Osteocyte (in vitro differentiated cells): ENCODE measurements at regions not wholly inside any gene's neighbourhood (a gene's known extent, or its start where the extent isn't known, plus 50 kb on each side); places are given as distances from the start of the nearest gene placed in this dataset.

Experiments used
- DNase-seq: peaks from one replicate; pipeline ENCODE4 v3.0.0; 2021; ENCODE audit warnings: mixed read lengths; ENCODE audit not compliant: unreplicated experiment; ENCODE audit errors: extremely low spot score
- H3K27ac Mint-ChIP-seq: one replicate; pipeline ENCODE4 v1.8.0; 2021; ENCODE audit warnings: mild to moderate bottlenecking, mixed read lengths; ENCODE audit not compliant: unreplicated experiment
- H3K27me3 Mint-ChIP-seq: one replicate; pipeline ENCODE4 v1.8.0; 2021; ENCODE audit warnings: mixed read lengths; ENCODE audit not compliant: unreplicated experiment
- H3K36me3 Mint-ChIP-seq: one replicate; pipeline ENCODE4 v1.8.0; 2021; ENCODE audit warnings: mixed read lengths; ENCODE audit not compliant: unreplicated experiment
- H3K4me1 Mint-ChIP-seq: one replicate; pipeline ENCODE4 v1.8.0; 2021; ENCODE audit warnings: mixed read lengths; ENCODE audit not compliant: unreplicated experiment
- H3K4me3 Mint-ChIP-seq: one replicate; pipeline ENCODE4 v1.8.0; 2021; ENCODE audit warnings: mild to moderate bottlenecking, moderate library complexity, mixed read lengths; ENCODE audit not compliant: unreplicated experiment
- H3K9me3 Mint-ChIP-seq: one replicate; pipeline ENCODE4 v1.8.0; 2021; ENCODE audit warnings: mixed read lengths; ENCODE audit not compliant: unreplicated experiment
- TF ChIP-seq, protein P1 (sequence below): fragments of 200-600 bp; sonication (generic); IDR thresholded peaks from 2 replicates; pipeline ENCODE4 v1.5.0; 2021; ENCODE audit warnings: antibody characterized with exemption, mild to moderate bottlenecking, moderate library complexity

GRCh38 chr2:204261846-204262245, 283.4 kb upstream of the PARD3B start:
- Mint-ChIP-seq H3K27me3 (peaks cover 22% of the 10 kb centered on the region), H3K27ac (no peak overlapping the region), H3K9me3 (no peaks in the 10 kb centered on the region), H3K4me3 (no peak overlapping the region), H3K4me1 (peaks cover 11% of the 10 kb centered on the region), H3K36me3 (no peaks in the 10 kb centered on the region)
- TF ChIP-seq, protein P1, sequence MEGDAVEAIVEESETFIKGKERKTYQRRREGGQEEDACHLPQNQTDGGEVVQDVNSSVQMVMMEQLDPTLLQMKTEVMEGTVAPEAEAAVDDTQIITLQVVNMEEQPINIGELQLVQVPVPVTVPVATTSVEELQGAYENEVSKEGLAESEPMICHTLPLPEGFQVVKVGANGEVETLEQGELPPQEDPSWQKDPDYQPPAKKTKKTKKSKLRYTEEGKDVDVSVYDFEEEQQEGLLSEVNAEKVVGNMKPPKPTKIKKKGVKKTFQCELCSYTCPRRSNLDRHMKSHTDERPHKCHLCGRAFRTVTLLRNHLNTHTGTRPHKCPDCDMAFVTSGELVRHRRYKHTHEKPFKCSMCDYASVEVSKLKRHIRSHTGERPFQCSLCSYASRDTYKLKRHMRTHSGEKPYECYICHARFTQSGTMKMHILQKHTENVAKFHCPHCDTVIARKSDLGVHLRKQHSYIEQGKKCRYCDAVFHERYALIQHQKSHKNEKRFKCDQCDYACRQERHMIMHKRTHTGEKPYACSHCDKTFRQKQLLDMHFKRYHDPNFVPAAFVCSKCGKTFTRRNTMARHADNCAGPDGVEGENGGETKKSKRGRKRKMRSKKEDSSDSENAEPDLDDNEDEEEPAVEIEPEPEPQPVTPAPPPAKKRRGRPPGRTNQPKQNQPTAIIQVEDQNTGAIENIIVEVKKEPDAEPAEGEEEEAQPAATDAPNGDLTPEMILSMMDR: no peak
- no peak for DNase-seq

- H3K27me3 Mint-ChIP-seq: peaks cover 23% of the 10 kb centered on the region
- H3K36me3 Mint-ChIP-seq: no peaks in the 10 kb centered on the region
- TF ChIP-seq, protein P1: no peak
- H3K27ac Mint-ChIP-seq: no peak overlapping the region
- DNase-seq: no peak
- H3K4me1 Mint-ChIP-seq: peaks cover 7% of the 10 kb centered on the region
- no peaks in the 10 kb centered on the region for H3K9me3 Mint-ChIP-seq
- no peak overlapping the region for H3K4me3 Mint-ChIP-seq
Measured at GRCh38 chr2:204264085-204264553, 281.2 kb upstream of the PARD3B start.

DNA sequence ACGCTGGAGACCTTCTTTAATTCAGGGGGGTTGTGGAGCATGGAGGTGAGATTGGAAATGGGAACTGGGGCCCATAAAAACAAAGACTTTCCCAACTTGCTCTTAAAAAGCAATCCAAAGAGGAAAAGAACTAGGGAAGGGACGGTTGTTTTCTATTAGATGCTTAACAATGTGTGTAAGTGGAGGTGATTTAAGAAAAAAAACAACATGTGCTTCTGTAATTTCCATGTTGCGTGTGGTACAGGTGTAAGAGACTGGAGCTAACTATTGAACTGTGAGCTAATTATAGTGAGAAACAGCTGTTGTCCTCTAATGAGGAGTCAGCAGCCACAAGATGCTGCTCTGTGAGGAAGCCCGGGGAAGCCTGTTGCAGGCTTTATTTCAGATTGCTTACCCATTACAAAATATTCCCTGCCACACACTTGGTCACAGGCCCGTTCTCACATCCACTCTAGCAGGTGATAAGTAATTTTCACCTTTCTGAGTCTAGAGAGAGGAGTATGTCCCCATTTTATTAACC, 280.6 kb upstream of the PARD3B start:
- no peak overlapping the region for H3K27ac Mint-ChIP-seq
- H3K27me3 Mint-ChIP-seq: peaks cover 18% of the 10 kb centered on the region
- H3K4me1 Mint-ChIP-seq: peaks cover 7% of the 10 kb centered on the region
- TF ChIP-seq, protein P1: no peak
- DNase-seq: no peak
- H3K9me3 Mint-ChIP-seq: no peaks in the 10 kb centered on the region
- H3K4me3 Mint-ChIP-seq: no peak overlapping the region
- H3K36me3 Mint-ChIP-seq: no peaks in the 10 kb centered on the region

DNA sequence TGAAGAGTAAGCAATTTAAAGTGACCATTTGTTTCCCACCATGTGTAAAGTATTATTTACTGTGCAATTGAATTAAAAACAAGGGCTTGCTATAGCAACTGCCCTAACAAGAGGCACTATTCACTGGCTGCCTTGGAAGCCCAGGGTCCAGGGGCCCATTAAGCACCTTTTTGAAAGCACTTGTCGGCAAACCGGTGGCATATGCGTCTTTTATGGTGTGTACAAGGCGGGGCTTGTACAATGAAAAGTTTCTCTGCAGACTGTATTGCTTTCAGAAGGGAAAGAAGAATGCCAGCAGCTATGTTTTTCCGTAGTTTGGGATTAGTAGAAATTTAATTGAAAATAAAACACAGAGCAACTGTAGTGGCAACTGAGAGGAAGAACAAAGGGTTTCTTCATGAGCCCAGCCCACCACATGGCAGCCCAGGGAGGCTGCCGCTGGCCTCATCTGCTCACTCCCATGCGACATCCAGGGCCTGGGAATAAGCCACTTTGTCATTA, 279.5 kb upstream of the PARD3B start:
- Mint-ChIP-seq H3K27ac (no peak overlapping the region), H3K27me3 (peaks cover 17% of the 10 kb centered on the region), H3K4me1 (no peaks in the 10 kb centered on the region), H3K36me3 (no peaks in the 10 kb centered on the region), H3K4me3 (no peak overlapping the region), H3K9me3 (peaks cover 5% of the 10 kb centered on the region)
- DNase-seq: no peak
- TF ChIP-seq, protein P1: no peak

DNA sequence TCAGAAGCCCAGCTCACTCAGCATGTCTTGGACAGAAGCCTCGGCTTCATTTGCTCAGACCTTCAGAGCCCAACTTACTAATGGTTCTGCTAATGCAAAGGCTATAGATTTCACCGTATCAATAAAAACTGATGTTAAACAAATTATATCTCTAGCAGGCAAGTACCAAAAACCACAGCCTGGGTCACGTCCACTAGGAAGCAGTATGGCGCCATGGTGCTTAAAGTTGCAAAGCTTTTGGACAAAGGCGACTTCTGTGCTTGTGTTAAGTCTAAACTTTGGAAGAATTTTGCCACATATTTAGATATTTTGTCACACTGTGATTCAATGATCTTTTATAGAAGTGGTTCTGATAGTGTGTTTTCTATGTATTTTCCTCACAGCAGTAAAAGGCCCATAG, 276.8 kb upstream of the PARD3B start:
- H3K36me3 Mint-ChIP-seq: no peaks in the 10 kb centered on the region
- TF ChIP-seq, protein P1: no peak
- no peaks in the 10 kb centered on the region for H3K4me1 Mint-ChIP-seq
- no peak overlapping the region for H3K27ac Mint-ChIP-seq
- H3K9me3 Mint-ChIP-seq: peaks cover 9% of the 10 kb centered on the region
- no peak for DNase-seq
- H3K4me3 Mint-ChIP-seq: no peak overlapping the region
- H3K27me3 Mint-ChIP-seq: peaks cover 18% of the 10 kb centered on the region
